ENCODE measurements at regions not wholly inside any gene's neighbourhood (a gene's known extent, or its start where the extent isn't known, plus 50 kb on each side); places are given as distances from the start of the nearest gene placed in this dataset.
A peak's percentile ranks its signal among the peaks of the same experiment; 100 is the strongest.

GRCh38 chr5:35442885-35443639 lies 174.6 kb upstream of the SPEF2 start:
- no peaks in the 10 kb centered on the region for H3K4me1 ChIP-seq
- no peaks in the 10 kb centered on the region for H3K36me3 ChIP-seq
- TF ChIP-seq, protein P1, sequence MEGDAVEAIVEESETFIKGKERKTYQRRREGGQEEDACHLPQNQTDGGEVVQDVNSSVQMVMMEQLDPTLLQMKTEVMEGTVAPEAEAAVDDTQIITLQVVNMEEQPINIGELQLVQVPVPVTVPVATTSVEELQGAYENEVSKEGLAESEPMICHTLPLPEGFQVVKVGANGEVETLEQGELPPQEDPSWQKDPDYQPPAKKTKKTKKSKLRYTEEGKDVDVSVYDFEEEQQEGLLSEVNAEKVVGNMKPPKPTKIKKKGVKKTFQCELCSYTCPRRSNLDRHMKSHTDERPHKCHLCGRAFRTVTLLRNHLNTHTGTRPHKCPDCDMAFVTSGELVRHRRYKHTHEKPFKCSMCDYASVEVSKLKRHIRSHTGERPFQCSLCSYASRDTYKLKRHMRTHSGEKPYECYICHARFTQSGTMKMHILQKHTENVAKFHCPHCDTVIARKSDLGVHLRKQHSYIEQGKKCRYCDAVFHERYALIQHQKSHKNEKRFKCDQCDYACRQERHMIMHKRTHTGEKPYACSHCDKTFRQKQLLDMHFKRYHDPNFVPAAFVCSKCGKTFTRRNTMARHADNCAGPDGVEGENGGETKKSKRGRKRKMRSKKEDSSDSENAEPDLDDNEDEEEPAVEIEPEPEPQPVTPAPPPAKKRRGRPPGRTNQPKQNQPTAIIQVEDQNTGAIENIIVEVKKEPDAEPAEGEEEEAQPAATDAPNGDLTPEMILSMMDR (IDR thresholded peaks at IDR 0.05): no peak
- H3K9me3 ChIP-seq: no peaks in the 10 kb centered on the region
- intact Hi-C loops (cut with DNase I): no loop called here
- DNase-seq: no peak
- H3K4me3 ChIP-seq: no peak overlapping the region
- no peak overlapping the region for H3K27ac ChIP-seq
- H3K9ac ChIP-seq (ENCODE audit: low read depth in 2 of 2, low read length in 2 of 2): no peak overlapping the region
- H3K27me3 ChIP-seq: no peaks in the 10 kb centered on the region

DNA sequence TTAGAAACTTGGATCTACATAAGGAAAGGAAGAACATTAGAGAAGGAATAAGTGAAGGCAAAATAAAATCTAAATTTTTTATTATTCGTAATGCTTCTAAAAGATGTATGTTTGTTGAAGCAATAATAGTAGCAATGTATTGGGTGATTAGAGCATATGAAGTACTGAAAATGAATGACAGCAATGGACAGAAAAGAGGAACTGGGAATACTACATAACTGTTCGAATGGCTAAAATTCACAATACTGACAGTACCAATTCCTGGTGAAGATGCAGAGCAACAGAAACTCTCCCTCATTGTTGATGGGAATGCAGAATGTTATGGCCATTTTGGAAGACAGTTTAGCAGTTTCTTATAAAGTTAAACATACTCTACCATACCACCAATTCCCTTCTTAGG lies 177.3 kb upstream of the SPEF2 start:
- DNase-seq: no peak
- intact Hi-C loops (cut with DNase I): no loop called here
- TF ChIP-seq, protein P1 (IDR thresholded peaks at IDR 0.05): no peak
- H3K36me3 ChIP-seq: no peaks in the 10 kb centered on the region
- H3K27ac ChIP-seq: no peak overlapping the region
- H3K4me3 ChIP-seq: no peak overlapping the region
- H3K9ac ChIP-seq (ENCODE audit: low read depth in 2 of 2, low read length in 2 of 2): no peak overlapping the region
- H3K27me3 ChIP-seq: no peaks in the 10 kb centered on the region
- no peaks in the 10 kb centered on the region for H3K4me1 ChIP-seq
- no peaks in the 10 kb centered on the region for H3K9me3 ChIP-seq

DNA sequence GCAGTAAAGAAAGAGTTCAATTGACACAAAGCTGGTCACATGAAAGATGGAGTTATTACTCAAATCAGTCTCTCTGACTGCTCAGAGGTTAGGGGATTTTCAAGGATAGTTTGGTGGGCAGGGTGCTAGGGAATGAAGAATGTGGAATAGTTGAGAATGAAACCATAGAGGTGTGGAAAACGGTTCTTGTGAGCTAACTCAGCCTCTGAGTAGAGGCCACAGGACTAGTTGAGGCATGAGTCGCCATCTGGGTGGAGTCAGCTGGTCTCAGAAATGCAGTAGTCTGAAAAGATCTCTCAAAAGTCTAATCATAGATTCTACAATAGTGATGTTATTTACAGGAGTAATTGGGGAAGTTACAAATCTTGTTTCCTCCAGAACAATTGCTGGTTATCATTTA lies 178.9 kb upstream of the SPEF2 start:
- Histone ChIP-seq H3K27ac (no peak overlapping the region), H3K9me3 (no peaks in the 10 kb centered on the region), H3K36me3 (no peaks in the 10 kb centered on the region), H3K4me3 (no peak overlapping the region), H3K9ac (ENCODE audit: low read depth in 2 of 2, low read length in 2 of 2) (no peak overlapping the region), H3K27me3 (no peaks in the 10 kb centered on the region), H3K4me1 (no peaks in the 10 kb centered on the region)
- intact Hi-C loops (cut with DNase I): loop anchor here (5.0 kb wide), 1 partner anchor 351 kb away; no protein-coding TSS in a partner anchor
- TF ChIP-seq, protein P1 (IDR thresholded peaks at IDR 0.05): no peak
- DNase-seq: no peak

GRCh38 chr5:35438288-35438687 lies 179.4 kb upstream of the SPEF2 start:
- Histone ChIP-seq H3K4me1 (no peaks in the 10 kb centered on the region), H3K27me3 (no peaks in the 10 kb centered on the region), H3K4me3 (no peak overlapping the region), H3K36me3 (no peaks in the 10 kb centered on the region), H3K9me3 (no peaks in the 10 kb centered on the region), H3K9ac (ENCODE audit: low read depth in 2 of 2, low read length in 2 of 2) (no peak overlapping the region), H3K27ac (no peak overlapping the region)
- intact Hi-C loops (cut with DNase I): loop anchor here (5.0 kb wide), 1 partner anchor 351 kb away; no protein-coding TSS in a partner anchor
- no peak for DNase-seq
- TF ChIP-seq, protein P1 (IDR thresholded peaks at IDR 0.05): no peak

- H3K9ac ChIP-seq (ENCODE audit: low read depth in 2 of 2, low read length in 2 of 2): no peak overlapping the region
- DNase-seq: peak; percentile 38
- H3K4me3 ChIP-seq: no peak overlapping the region
- H3K27me3 ChIP-seq: no peaks in the 10 kb centered on the region
- H3K27ac ChIP-seq: no peak overlapping the region
- no peaks in the 10 kb centered on the region for H3K9me3 ChIP-seq
- TF ChIP-seq, protein P1 (IDR thresholded peaks at IDR 0.05): peak; percentile 65
- intact Hi-C loops (cut with DNase I): loop anchor here (5.0 kb wide), 1 partner anchor 349 kb away; no protein-coding TSS in a partner anchor
- H3K36me3 ChIP-seq: no peaks in the 10 kb centered on the region
- H3K4me1 ChIP-seq: no peaks in the 10 kb centered on the region
Measured at GRCh38 chr5:35436400-35437057, 181.1 kb upstream of the SPEF2 start.

All from colonic mucosa (tissue), 4 donors.